ENCODE measurements at regions not wholly inside any gene's neighbourhood (a gene's known extent, or its start where the extent isn't known, plus 50 kb on each side); places are given as distances from the start of the nearest gene placed in this dataset.

- no peak for DNase-seq
These were observed 98.2 kb upstream of the PRR16 start for GRCh38 chr5:120365656-120366446.

DNA sequence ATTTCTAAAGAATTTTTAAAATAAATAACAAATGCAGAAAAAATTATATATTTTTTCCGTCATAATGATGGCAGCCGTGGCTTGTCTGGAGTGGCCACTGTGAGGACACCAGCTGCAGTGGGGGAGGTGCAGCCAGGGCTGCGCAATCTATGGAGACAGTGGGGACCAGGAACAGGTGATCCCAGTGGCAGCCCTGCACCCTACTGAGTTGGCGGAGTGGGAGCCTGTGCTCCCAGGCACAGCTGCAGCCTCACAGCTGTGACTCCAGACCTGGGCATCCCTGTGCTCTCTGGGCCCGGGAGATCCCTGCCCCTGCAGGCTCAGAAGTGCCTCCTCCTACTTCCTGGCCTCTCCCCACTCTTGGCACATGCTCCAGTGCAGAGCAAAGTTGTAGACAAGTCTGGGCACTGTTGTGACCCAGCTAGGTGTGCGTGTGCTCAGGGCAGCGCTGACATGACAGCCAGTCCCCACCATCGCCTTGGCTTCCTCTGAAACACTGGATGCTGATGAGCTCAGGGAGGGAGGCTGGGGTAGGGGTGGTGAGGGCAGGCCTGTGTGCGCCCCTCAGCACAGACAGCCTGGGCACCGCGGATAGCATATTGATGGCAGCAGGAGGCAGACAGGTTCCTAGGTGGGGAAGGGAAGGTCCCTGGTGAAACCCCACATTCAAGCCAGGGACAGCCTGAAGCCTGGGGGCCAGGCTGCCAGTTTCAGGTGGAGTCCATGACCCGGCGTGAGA lies 96.0 kb upstream of the PRR16 start:
- no peak for DNase-seq

GRCh38 chr5:120368923-120369715 lies 95.0 kb upstream of the PRR16 start:
- DNase-seq: no peak

DNA sequence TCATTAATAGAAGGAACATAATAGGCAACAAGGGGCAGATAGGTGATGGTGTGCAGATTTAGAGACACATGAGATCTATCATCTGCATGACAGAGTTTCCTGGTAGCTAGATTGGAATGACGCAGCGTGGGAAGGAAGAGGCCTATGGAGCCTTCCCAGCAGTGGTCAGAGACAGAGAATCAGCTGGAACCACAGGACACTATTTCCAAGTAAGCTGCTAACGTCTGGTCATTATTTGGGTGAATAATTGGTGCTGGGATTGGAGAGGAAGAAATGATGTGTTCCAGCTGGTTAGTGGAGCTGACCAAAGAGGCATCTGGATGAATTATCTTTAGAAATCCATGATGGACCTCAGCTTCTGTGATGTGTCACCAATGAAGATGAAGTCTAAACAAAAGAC lies 91.2 kb upstream of the PRR16 start:
- DNase-seq: no peak

- no peak for DNase-seq
These were observed 88.9 kb upstream of the PRR16 start for GRCh38 chr5:120375248-120375647.

DNA sequence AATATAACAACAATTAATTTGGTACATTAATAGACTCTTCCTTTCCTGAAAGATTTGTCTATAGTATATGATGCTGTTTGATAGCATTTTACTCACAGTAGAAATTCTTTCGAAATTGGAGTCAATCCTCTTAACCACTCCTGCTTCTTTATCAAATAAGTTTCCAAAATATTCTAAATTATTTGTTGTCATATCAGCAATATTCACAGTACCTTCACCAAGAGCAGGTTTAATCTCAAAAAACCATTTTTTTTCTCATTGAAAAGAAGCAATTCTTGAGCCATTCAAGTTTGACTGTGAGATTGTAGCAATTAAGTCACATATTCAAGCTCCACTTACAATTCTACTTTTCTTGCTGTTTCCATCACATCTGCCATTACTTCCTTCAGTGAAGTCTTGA lies 83.5 kb upstream of the PRR16 start:
- DNase-seq: no peak

GRCh38 chr5:120382833-120383232 lies 81.3 kb upstream of the PRR16 start:
- DNase-seq: no peak

DNA sequence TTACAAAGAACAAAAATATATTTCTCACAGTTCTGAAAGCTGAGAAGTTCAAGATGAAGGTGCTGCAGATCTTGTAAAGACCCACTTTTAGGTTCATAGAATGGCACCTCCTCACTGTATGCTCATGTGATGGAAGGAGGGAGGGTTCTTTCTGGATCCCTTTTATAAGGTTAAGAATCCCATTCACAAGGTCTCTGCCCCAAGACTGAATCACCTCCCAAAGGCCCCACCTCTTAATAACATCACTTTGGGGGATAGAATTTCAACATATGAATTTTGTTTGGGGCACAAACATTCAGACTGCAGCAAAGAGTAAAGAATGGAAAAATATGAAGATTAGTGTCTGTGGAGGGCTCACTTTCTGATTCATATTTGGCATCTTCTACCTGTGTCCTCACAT lies 77.1 kb upstream of the PRR16 start:
- DNase-seq: no peak

GRCh38 chr5:120388016-120388781 lies 75.9 kb upstream of the PRR16 start:
- no peak for DNase-seq

GRCh38 chr5:120394259-120394658 lies 69.8 kb upstream of the PRR16 start:
- no peak for DNase-seq

GRCh38 chr5:120396186-120396585 lies 67.9 kb upstream of the PRR16 start:
- DNase-seq: no peak

GRCh38 chr5:120400356-120400755 lies 63.7 kb upstream of the PRR16 start:
- no peak for DNase-seq

DNA sequence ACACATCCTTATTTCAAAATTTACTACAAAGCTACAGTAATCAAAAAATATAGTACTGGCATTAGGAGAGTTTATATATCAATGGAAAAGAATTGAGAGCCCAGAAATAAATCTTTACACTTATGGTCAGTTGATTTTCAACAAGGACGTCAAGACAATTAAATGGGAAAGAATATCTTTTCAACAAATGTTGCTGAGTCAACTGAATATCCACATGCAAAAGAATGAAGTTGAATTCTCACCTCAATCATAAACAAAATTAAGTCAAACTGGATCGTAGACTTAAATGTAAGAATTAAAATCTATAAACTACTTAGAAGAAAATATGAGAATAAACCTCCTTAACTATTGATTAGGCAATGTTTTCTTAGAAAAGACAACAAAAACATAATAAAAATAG lies 61.5 kb upstream of the PRR16 start:
- no peak for DNase-seq

GRCh38 chr5:120405286-120405864 lies 58.7 kb upstream of the PRR16 start:
- DNase-seq: no peak

GRCh38 chr5:120405923-120406322 lies 58.2 kb upstream of the PRR16 start:
- DNase-seq: no peak

GRCh38 chr5:120413686-120414085 lies 50.4 kb upstream of the PRR16 start:
- DNase-seq: no peak

Measured in CD4-positive, alpha-beta T cell treated with Interferon gamma for 1 hour (primary cell).